Aorta (tissue), 5 donors: ENCODE measurements at regions not wholly inside any gene's neighbourhood (a gene's known extent, or its start where the extent isn't known, plus 50 kb on each side); places are given as distances from the start of the nearest gene placed in this dataset.

Experiments used
- ATAC-seq: fragments of 200-7000 bp; cut with Tn5 transposase; one replicate; pipeline ENCODE4 v1.9.1; 2022; ENCODE audit warnings: moderate library complexity; ENCODE audit not compliant: low FRiP score
- DNase-seq, 2 donors: peaks; one replicate each; pipeline ENCODE4 v3.0.0-alpha.2; 2020
- H3K27ac ChIP-seq, 2 donors: one replicate each; pipeline ENCODE4 v1.5.1; 2013; ENCODE audit warnings: low read length in 2 of 2, mild to moderate bottlenecking in 2 of 2, moderate library complexity in 2 of 2, control low read depth in 1 of 2, inconsistent platforms in 1 of 2, low read depth in 1 of 2
- H3K27me3 ChIP-seq, 2 donors: one replicate each; pipeline ENCODE4 v1.6.1; 2013; ENCODE audit warnings: control low read depth in 1 of 2, low read length in 1 of 2, mild to moderate bottlenecking in 1 of 2, moderate library complexity in 1 of 2; ENCODE audit not compliant: insufficient read depth in 2 of 2, control insufficient read depth in 1 of 2
- H3K36me3 ChIP-seq, 2 donors: one replicate each; pipeline ENCODE4 v1.6.1; 2013; ENCODE audit warnings: control low read depth in 1 of 2, low read length in 1 of 2, mild to moderate bottlenecking in 1 of 2; ENCODE audit not compliant: insufficient read depth in 2 of 2, control insufficient read depth in 1 of 2
- H3K4me1 ChIP-seq, 2 donors: one replicate each; pipeline ENCODE4 v1.6.1; 2013; ENCODE audit warnings: low read length in 2 of 2, control low read depth in 1 of 2, mild to moderate bottlenecking in 1 of 2, moderate library complexity in 1 of 2; ENCODE audit not compliant: insufficient read depth in 2 of 2, control insufficient read depth in 1 of 2
- H3K4me3 ChIP-seq, 2 donors: one replicate each; pipeline ENCODE4 v1.5.1; 2013; ENCODE audit warnings: low read length in 2 of 2, control low read depth in 1 of 2, mild to moderate bottlenecking in 1 of 2
- H3K9me3 ChIP-seq: one replicate; pipeline ENCODE4 v1.6.1; 2013; ENCODE audit warnings: mild to moderate bottlenecking, low read length; ENCODE audit not compliant: control insufficient read depth
- WGBS, 2 donors: extraction: QIAGEN DNeasy Blood & Tissue Kit; methylation state at CpG; one replicate each; pipeline ENCODE4 v1.1.7; 2013; 5-methylcytosine and 5-hydroxymethylcytosine counted together
- intact Hi-C, 2 donors: fragments of 100-400 bp; cut with DNase I; formaldehyde crosslinking; loops; one replicate each; pipeline versions ENCODE4 v1.14.2 to v1.15.0; 2022
- donor health status: healthy with polysubstance abuse.
- donor health status: Bipolar disorder and iron deficiency.
- donor health status: DM: no; HTN: no; CAD: no.
- donor health status: DM: no; HTN: no; CAD: no.
- donor health status: DM: yes; HTN: yes; CAD: no.

- intact Hi-C loops = no loop called here
These were observed 59.7 kb downstream of the RGS12 start for GRCh38 chr4:3352505-3352904.

GRCh38 chr4:3352941-3353594, 60.2 kb downstream of the RGS12 start:
- Histone ChIP-seq H3K4me1 (peaks cover 0 to 2% of the 10 kb centered on the region in 2 donors), H3K27ac (no peak overlapping the region), H3K27me3 (no peaks in the 10 kb centered on the region), H3K9me3 (no peaks in the 10 kb centered on the region), H3K4me3 (no peak overlapping the region), H3K36me3 (no peaks in the 10 kb centered on the region)
- no peak for DNase-seq
- WGBS, 2 donors = 96 to 97% methylated on average over 14 of the region's 14 CpGs
- ATAC-seq = no peak
- intact Hi-C loops = no loop called here

More at GRCh38 chr4:3352505-3352904, 59.7 kb downstream of the RGS12 start:
- Histone ChIP-seq H3K27ac (no peak overlapping the region), H3K27me3 (no peaks in the 10 kb centered on the region), H3K4me3 (no peak overlapping the region), H3K4me1 (peaks cover 0 to 2% of the 10 kb centered on the region in 2 donors), H3K36me3 (no peaks in the 10 kb centered on the region), H3K9me3 (no peaks in the 10 kb centered on the region)
- DNase-seq = no peak
- 89 to 93% methylated on average over 5 of the region's 5 CpGs for WGBS, 2 donors
- ATAC-seq = no peak

DNA sequence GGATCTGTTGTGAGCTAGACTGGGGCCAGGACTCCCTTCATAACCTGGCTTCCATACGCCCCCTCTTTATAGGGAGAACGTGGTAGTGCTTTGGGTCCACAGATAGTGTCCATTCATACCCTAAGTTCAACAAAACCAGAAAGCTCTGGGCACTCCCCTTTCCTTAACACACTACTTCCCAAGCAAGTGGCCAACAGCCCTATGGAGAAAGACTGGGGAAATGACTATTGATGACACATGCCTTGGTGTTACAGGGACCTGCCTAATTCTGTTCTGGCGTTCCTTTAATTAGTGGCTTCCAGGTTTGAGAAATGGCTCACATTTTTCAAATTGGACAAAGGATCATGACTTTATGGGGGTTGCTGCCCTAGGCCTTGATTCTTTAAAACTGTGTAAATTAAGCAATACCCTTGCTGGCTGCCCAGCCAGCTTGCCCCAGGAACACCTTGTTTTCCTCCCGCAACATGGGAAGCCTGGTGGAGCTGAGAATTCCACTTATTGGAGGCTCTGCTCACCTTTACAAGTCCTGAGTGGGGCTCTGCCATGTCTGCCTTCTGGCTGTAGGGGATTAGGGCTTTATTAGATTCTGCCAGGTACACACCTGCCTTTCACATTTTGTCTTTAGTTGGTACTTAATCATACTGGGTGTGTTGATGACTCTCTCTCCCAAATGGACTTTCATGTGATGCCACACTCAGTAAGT, 61.1 kb downstream of the RGS12 start:
- peaks cover 0 to 2% of the 10 kb centered on the region in 2 donors for H3K4me1 ChIP-seq
- intact Hi-C loops = no loop called here
- no peaks in the 10 kb centered on the region for H3K27me3 ChIP-seq
- 94 to 97% methylated on average over 4 of the region's 4 CpGs for WGBS, 2 donors
- ATAC-seq (no peak), DNase-seq (no peak)
- H3K36me3 ChIP-seq = no peaks in the 10 kb centered on the region
- no peaks in the 10 kb centered on the region for H3K9me3 ChIP-seq
- no peak overlapping the region for H3K27ac ChIP-seq
- no peak overlapping the region for H3K4me3 ChIP-seq

GRCh38 chr4:3354455-3354811, 61.6 kb downstream of the RGS12 start:
- H3K4me1 ChIP-seq = peaks cover 0 to 2% of the 10 kb centered on the region in 2 donors
- 93% methylated on average over 4 of the region's 4 CpGs for whole genome bisulfite sequencing, 2 donors
- no peaks in the 10 kb centered on the region for H3K27me3 ChIP-seq
- no peaks in the 10 kb centered on the region for H3K9me3 ChIP-seq
- no peaks in the 10 kb centered on the region for H3K36me3 ChIP-seq
- intact Hi-C loops = no loop called here
- ATAC-seq (no peak), DNase-seq (no peak)
- no peak overlapping the region for H3K4me3 ChIP-seq
- H3K27ac ChIP-seq = no peak overlapping the region

- no peaks in the 10 kb centered on the region for H3K36me3 ChIP-seq
- ATAC-seq = no peak
- no peak for DNase-seq
- peaks cover 0 to 2% of the 10 kb centered on the region in 2 donors for H3K4me1 ChIP-seq
- no peak overlapping the region for H3K4me3 ChIP-seq
- no peaks in the 10 kb centered on the region for H3K27me3 ChIP-seq
- intact Hi-C loops = no loop called here
- WGBS, 2 donors = 83 to 86% methylated on average over 8 of the region's 8 CpGs
- H3K9me3 ChIP-seq = no peaks in the 10 kb centered on the region
- H3K27ac ChIP-seq = no peak overlapping the region
These were observed 62.5 kb downstream of the RGS12 start for GRCh38 chr4:3355266-3355748.

GRCh38 chr4:3358656-3359055, 65.8 kb downstream of the RGS12 start:
- H3K36me3 ChIP-seq = no peaks in the 10 kb centered on the region
- H3K4me1 ChIP-seq = no peaks in the 10 kb centered on the region
- H3K27me3 ChIP-seq = no peaks in the 10 kb centered on the region
- DNase-seq (no peak), ATAC-seq (no peak)
- no peak overlapping the region for H3K27ac ChIP-seq
- WGBS, 2 donors = 98 to 100% methylated on average over 1 of the region's 1 CpG
- H3K9me3 ChIP-seq = no peaks in the 10 kb centered on the region
- H3K4me3 ChIP-seq = no peak overlapping the region
- intact Hi-C loops = no loop called here

DNA sequence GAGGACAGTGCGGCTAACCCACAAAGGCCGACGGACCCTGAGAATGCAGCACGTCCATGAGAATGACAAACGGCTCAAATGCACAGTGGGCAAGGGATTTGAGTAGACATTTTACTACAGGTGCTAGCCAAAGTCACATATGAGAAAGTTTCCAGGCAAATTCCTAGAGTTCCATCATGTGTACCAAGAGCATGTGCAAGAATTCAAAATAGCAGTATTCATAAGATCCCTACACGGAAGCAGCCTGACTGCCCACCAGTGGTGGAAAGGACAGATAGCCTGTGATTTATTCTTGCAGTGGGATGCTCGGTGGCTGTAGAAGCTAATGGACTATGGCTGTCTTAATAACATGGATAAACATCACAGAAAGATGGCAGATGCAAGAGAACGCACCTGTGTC, 68.0 kb downstream of the RGS12 start:
- no peaks in the 10 kb centered on the region for H3K27me3 ChIP-seq

DNA sequence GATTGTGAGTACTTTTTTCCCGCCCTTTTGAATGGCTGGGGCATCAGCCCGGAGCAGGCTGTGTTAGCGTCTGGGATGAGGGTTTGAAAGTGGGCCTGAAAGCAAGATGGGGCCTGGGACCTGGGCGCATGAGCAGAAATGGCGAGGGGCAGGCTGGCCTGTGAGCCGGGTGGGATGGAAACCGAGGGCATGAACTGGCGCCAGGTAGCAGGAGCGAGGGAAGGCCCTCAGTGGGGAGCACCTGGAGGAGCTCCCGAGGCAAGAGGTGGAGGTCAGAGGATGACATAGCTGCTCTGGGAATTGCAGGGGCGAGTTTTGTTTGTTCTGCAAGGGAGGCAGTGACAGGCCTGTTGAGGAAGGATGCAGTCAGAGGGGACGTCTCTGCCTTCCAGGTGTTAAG, 68.6 kb downstream of the RGS12 start:
- no peak for DNase-seq
- no peaks in the 10 kb centered on the region for H3K4me1 ChIP-seq
- no peaks in the 10 kb centered on the region for H3K9me3 ChIP-seq
- WGBS, 2 donors = 93 to 96% methylated on average over 12 of the region's 12 CpGs
- no peaks in the 10 kb centered on the region for H3K27me3 ChIP-seq
- ATAC-seq = no peak
- no peak overlapping the region for H3K27ac ChIP-seq
- no peaks in the 10 kb centered on the region for H3K36me3 ChIP-seq
- no peak overlapping the region for H3K4me3 ChIP-seq
- intact Hi-C loops = no loop called here

More for the DNA sequence above, 68.0 kb downstream of the RGS12 start:
- no peak for DNase-seq
- no peaks in the 10 kb centered on the region for H3K9me3 ChIP-seq
- no peak for ATAC-seq
- 93 to 95% methylated on average over 8 of the region's 8 CpGs for WGBS, 2 donors
- intact Hi-C loops = no loop called here
- no peak overlapping the region for H3K27ac ChIP-seq
- H3K4me3 ChIP-seq = no peak overlapping the region
- H3K4me1 ChIP-seq = no peaks in the 10 kb centered on the region
- no peaks in the 10 kb centered on the region for H3K36me3 ChIP-seq

- Histone ChIP-seq H3K27ac (no peak overlapping the region), H3K9me3 (no peaks in the 10 kb centered on the region), H3K27me3 (no peaks in the 10 kb centered on the region), H3K4me3 (no peak overlapping the region), H3K4me1 (no peaks in the 10 kb centered on the region), H3K36me3 (no peaks in the 10 kb centered on the region)
- DNase-seq (no peak), ATAC-seq (no peak)
- intact Hi-C loops = no loop called here
- 96 to 98% methylated on average over 12 of the region's 12 CpGs for WGBS, 2 donors
These were observed 69.1 kb downstream of the RGS12 start for GRCh38 chr4:3361896-3362295.
